ENCODE measurements at regions not wholly inside any gene's neighbourhood (a gene's known extent, or its start where the extent isn't known, plus 50 kb on each side); places are given as distances from the start of the nearest gene placed in this dataset.

DNA sequence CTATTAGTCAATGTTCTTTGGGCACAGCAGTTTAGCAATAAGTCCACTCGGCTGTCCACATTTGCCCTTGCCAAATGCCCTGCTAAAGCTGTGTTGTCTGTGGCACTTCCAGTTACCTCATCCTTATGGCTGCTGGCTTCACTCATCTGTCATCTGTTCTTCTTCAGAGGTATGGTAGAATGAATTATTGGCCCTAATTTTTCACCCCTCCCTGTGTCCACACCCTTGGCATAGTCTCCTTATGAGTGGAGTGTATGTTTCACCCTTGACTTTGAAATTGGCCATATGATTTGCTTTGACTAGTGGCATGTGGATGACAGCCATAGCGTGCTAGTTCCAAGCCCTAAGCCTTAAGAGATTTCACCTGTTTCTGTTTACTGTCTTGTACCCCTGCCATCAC is 72.1 kb upstream of the EPHB1 start:
- no peak overlapping the region for H3K27ac Mint-ChIP-seq
- Histone ChIP-seq H3K4me1 (ENCODE audit: insufficient read depth, low read length) (no peaks in the 10 kb centered on the region), H3K4me2 (ENCODE audit: insufficient read depth, insufficient read length, low read length) (no peak overlapping the region), H4K5ac (ENCODE audit: insufficient read length, low read depth, low read length) (no peak overlapping the region), H4K8ac (replicated peaks; ENCODE audit: insufficient read length, low read depth, low read length) (no peak overlapping the region), H3K18ac (ENCODE audit: insufficient read length, low read depth, low read length) (no peak overlapping the region), H3K23me2 (ENCODE audit: insufficient read length, low read depth, low read length, poor library complexity, severe bottlenecking) (no peaks in the 10 kb centered on the region), H3K9ac (ENCODE audit: extremely low read depth, insufficient read length, low read length) (no peak overlapping the region), H3K79me1 (ENCODE audit: insufficient read depth, low read depth, low read length, poor library complexity, severe bottlenecking) (no peaks in the 10 kb centered on the region), H2AK5ac (ENCODE audit: insufficient read length, low read length) (no peak overlapping the region), H4K91ac (ENCODE audit: insufficient read length, low read depth, low read length) (no peak overlapping the region), H3K27ac (ENCODE audit: insufficient read length, low read depth, low read length) (no peak overlapping the region), H2BK120ac (ENCODE audit: low read depth, low read length, poor library complexity, severe bottlenecking) (no peak overlapping the region), H3K14ac (ENCODE audit: insufficient read depth, low read length) (no peak overlapping the region), H3K56ac (ENCODE audit: insufficient read length, low read depth, low read length) (no peak overlapping the region), H2BK20ac (ENCODE audit: low read depth, low read length, poor library complexity, severe bottlenecking) (no peak overlapping the region), H3T11ph (ENCODE audit: low read length) (no peak overlapping the region), H3K23ac (ENCODE audit: insufficient read length, low read depth, low read length) (no peak overlapping the region), H3K27me3 (ENCODE audit: insufficient read depth, low read length) (no peaks in the 10 kb centered on the region), H3K9me3 (ENCODE audit: control insufficient read depth, low read depth, low read length) (no peaks in the 10 kb centered on the region), H3K4ac (ENCODE audit: low read depth, low read length) (no peak overlapping the region), H2AFZ (ENCODE audit: low read length) (no peak overlapping the region), H4K20me1 (ENCODE audit: control insufficient read depth, insufficient read depth, insufficient read length) (no peaks in the 10 kb centered on the region), H2BK12ac (ENCODE audit: insufficient read length, low read depth, low read length) (no peak overlapping the region), H3K79me2 (ENCODE audit: insufficient read depth, low read length) (no peaks in the 10 kb centered on the region), H2BK15ac (ENCODE audit: low read depth, low read length) (no peak overlapping the region; the same call in 1 of the 2 replicates), H2BK5ac (ENCODE audit: insufficient read length, low read length) (no peak overlapping the region)
- H3K4me1 Mint-ChIP-seq, result 0 out of 4 replicates have a peak, but pooled peaks cover 0 to 4% of the 10 kb centered on the region in 2 experiments
- H3K36me3 Mint-ChIP-seq (ENCODE audit: insufficient read depth in 1 of 3, low read depth in 3 of 3), result no peaks in the 10 kb centered on the region
- H3K9me3 Mint-ChIP-seq, result peaks cover 0 to 3% of the 10 kb centered on the region in 2 experiments; a peak in 1 of 5 replicates
- no peak for DNase-seq
- TF ChIP-seq CTCF (conservative IDR thresholded peaks at IDR 0.05), result no peak
- H3K27me3 Mint-ChIP-seq (ENCODE audit: low read depth), result peaks cover 14% of the 10 kb centered on the region
- H3K4me3 Mint-ChIP-seq, result no peak overlapping the region
- no CpG with 5 or more reads among the region's 2 CpGs for WGBS (ENCODE audit: extremely low coverage, insufficient read length, low lambda C conversion rate)
